ENCODE measurements at regions not wholly inside any gene's neighbourhood (a gene's known extent, or its start where the extent isn't known, plus 50 kb on each side); places are given as distances from the start of the nearest gene placed in this dataset.

DNA sequence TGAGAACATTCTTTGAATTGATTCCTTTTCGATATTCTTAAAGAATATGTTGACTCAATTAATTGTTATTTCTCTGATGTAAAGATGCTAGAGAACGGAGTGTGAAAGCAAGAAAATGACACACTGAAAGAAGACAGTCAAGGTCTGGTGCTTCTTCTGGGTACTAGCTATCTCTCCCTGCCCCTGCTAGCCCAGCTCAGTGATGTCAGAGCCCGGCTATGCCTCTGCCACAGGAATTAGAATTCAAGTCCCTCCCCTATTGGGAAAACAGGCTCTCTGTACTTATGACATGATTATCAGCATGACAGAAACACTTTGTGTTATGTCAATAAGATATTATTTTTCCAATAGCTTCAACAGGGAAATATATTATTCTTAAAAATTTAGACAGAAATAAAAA lies 252.4 kb downstream of the KCNC2 start:
- no peaks in the 10 kb centered on the region for H3K27me3 ChIP-seq (ENCODE audit: control insufficient read depth, insufficient read depth, low read length)
- no peak overlapping the region for H3K9ac ChIP-seq (ENCODE audit: low read length in 3 of 3)
- no peaks in the 10 kb centered on the region for H3K36me3 ChIP-seq (ENCODE audit: control insufficient read depth in 2 of 3, insufficient read depth in 3 of 3, low read length in 3 of 3)
- no peak overlapping the region for H3K27ac ChIP-seq (ENCODE audit: low read depth in 2 of 2, low read length in 2 of 2)
- TF ChIP-seq, protein P1, sequence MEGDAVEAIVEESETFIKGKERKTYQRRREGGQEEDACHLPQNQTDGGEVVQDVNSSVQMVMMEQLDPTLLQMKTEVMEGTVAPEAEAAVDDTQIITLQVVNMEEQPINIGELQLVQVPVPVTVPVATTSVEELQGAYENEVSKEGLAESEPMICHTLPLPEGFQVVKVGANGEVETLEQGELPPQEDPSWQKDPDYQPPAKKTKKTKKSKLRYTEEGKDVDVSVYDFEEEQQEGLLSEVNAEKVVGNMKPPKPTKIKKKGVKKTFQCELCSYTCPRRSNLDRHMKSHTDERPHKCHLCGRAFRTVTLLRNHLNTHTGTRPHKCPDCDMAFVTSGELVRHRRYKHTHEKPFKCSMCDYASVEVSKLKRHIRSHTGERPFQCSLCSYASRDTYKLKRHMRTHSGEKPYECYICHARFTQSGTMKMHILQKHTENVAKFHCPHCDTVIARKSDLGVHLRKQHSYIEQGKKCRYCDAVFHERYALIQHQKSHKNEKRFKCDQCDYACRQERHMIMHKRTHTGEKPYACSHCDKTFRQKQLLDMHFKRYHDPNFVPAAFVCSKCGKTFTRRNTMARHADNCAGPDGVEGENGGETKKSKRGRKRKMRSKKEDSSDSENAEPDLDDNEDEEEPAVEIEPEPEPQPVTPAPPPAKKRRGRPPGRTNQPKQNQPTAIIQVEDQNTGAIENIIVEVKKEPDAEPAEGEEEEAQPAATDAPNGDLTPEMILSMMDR (IDR thresholded peaks at IDR 0.05; ENCODE audit: borderline replicate concordance, extremely low read depth, insufficient read depth): no peak
- DNase-seq: no peak
- FAIRE-seq: no peak
- H3K4me1 ChIP-seq (ENCODE audit: control insufficient read depth in 2 of 3, insufficient read depth in 2 of 3, low read depth in 1 of 3, low read length in 3 of 3): no peaks in the 10 kb centered on the region
- intact Hi-C loops (cut with DNase I): no loop called here
- peaks cover 0 to 1% (median 0%) of the 10 kb centered on the region in 3 donors for H3K9me3 ChIP-seq (ENCODE audit: control insufficient read depth in 2 of 3, insufficient read depth in 1 of 3, low read length in 3 of 3)
- H3K4me3 ChIP-seq (ENCODE audit: low read length in 3 of 3): no peak overlapping the region

DNA sequence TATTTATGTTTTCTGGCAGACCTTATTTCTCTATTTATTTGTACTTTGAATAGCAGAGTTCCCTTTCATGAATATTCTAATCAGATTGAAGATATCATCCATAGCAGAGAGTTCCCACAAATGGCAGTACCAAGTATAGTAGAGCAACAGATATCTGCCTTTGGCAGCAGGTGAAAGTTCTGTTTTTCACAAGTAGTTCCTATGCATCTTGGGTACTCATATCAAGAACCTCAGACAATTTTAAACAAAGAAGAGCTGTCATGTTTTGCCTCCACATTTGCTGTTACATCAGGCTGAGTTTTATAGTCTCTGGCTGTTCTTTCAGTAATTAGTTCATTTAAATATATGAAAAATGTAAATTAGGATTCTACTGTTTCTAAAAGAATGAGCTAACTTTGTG lies 252.0 kb downstream of the KCNC2 start:
- H3K36me3 ChIP-seq (ENCODE audit: control insufficient read depth in 2 of 3, insufficient read depth in 3 of 3, low read length in 3 of 3): no peaks in the 10 kb centered on the region
- H3K9me3 ChIP-seq (ENCODE audit: control insufficient read depth in 2 of 3, insufficient read depth in 1 of 3, low read length in 3 of 3): peaks cover 0 to 1% (median 0%) of the 10 kb centered on the region in 3 donors
- no peak overlapping the region for H3K4me3 ChIP-seq (ENCODE audit: low read length in 3 of 3)
- H3K27ac ChIP-seq (ENCODE audit: low read depth in 2 of 2, low read length in 2 of 2): no peak overlapping the region
- no peak for DNase-seq
- TF ChIP-seq, protein P1 (IDR thresholded peaks at IDR 0.05; ENCODE audit: borderline replicate concordance, extremely low read depth, insufficient read depth): no peak
- no peaks in the 10 kb centered on the region for H3K4me1 ChIP-seq (ENCODE audit: control insufficient read depth in 2 of 3, insufficient read depth in 2 of 3, low read depth in 1 of 3, low read length in 3 of 3)
- no peak for FAIRE-seq
- intact Hi-C loops (cut with DNase I): no loop called here
- H3K9ac ChIP-seq (ENCODE audit: low read length in 3 of 3): no peak overlapping the region
- H3K27me3 ChIP-seq (ENCODE audit: control insufficient read depth, insufficient read depth, low read length): no peaks in the 10 kb centered on the region

DNA sequence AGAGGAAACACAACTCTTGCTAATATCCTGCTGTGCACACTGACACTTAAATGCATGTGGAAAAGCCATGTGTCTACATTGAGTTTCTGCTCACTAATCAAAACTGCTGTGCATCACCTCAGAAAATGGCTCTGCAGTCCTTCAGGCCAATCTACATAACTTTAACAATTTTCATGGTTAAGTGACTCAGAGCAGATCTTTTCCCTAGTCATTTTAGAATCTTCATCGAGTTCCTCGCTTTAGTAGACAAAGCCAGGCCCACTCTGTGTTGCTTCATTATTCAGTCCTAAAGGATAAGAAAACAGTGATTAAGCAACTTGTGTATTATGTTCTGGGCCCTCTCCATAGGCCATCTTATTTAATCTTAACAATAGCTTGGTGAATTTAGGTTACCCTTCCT lies 250.0 kb downstream of the KCNC2 start:
- DNase-seq: no peak
- H3K4me3 ChIP-seq (ENCODE audit: low read length in 3 of 3): no peak overlapping the region
- TF ChIP-seq, protein P1 (IDR thresholded peaks at IDR 0.05; ENCODE audit: borderline replicate concordance, extremely low read depth, insufficient read depth): no peak
- H3K27me3 ChIP-seq (ENCODE audit: control insufficient read depth, insufficient read depth, low read length): no peaks in the 10 kb centered on the region
- peaks cover 0 to 1% (median 0%) of the 10 kb centered on the region in 3 donors for H3K9me3 ChIP-seq (ENCODE audit: control insufficient read depth in 2 of 3, insufficient read depth in 1 of 3, low read length in 3 of 3)
- no peak for FAIRE-seq
- H3K36me3 ChIP-seq (ENCODE audit: control insufficient read depth in 2 of 3, insufficient read depth in 3 of 3, low read length in 3 of 3): no peaks in the 10 kb centered on the region
- no peaks in the 10 kb centered on the region for H3K4me1 ChIP-seq (ENCODE audit: control insufficient read depth in 2 of 3, insufficient read depth in 2 of 3, low read depth in 1 of 3, low read length in 3 of 3)
- intact Hi-C loops (cut with DNase I): no loop called here
- no peak overlapping the region for H3K9ac ChIP-seq (ENCODE audit: low read length in 3 of 3)
- H3K27ac ChIP-seq (ENCODE audit: low read depth in 2 of 2, low read length in 2 of 2): no peak overlapping the region

DNA sequence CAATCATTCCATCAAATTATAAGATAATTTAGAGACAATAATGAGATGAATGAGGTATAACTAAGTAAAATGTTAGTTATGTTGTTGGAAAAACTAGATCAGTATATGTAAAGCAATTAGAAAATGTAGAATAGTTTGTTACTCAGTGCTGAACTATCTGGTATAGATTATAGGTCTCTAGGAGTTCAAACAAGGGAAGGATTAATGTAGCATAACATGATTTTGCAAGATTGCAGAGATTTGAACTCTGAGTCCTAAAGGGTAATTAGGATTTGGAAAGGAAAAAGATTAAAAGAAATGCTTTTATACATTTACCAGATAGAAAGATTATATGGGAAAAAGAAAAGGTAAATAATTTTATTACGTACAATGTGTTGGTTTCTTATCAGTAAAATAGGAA lies 246.3 kb downstream of the KCNC2 start:
- H3K27me3 ChIP-seq (ENCODE audit: control insufficient read depth, insufficient read depth, low read length): no peaks in the 10 kb centered on the region
- no peak overlapping the region for H3K27ac ChIP-seq (ENCODE audit: low read depth in 2 of 2, low read length in 2 of 2)
- no peaks in the 10 kb centered on the region for H3K36me3 ChIP-seq (ENCODE audit: control insufficient read depth in 2 of 3, insufficient read depth in 3 of 3, low read length in 3 of 3)
- H3K4me1 ChIP-seq (ENCODE audit: control insufficient read depth in 2 of 3, insufficient read depth in 2 of 3, low read depth in 1 of 3, low read length in 3 of 3): no peaks in the 10 kb centered on the region
- intact Hi-C loops (cut with DNase I): no loop called here
- H3K9me3 ChIP-seq (ENCODE audit: control insufficient read depth in 2 of 3, insufficient read depth in 1 of 3, low read length in 3 of 3): peaks cover 0 to 1% (median 0%) of the 10 kb centered on the region in 3 donors
- H3K9ac ChIP-seq (ENCODE audit: low read length in 3 of 3): no peak overlapping the region
- FAIRE-seq: no peak
- no peak for DNase-seq
- no peak overlapping the region for H3K4me3 ChIP-seq (ENCODE audit: low read length in 3 of 3)
- TF ChIP-seq, protein P1 (IDR thresholded peaks at IDR 0.05; ENCODE audit: borderline replicate concordance, extremely low read depth, insufficient read depth): no peak
